ENCODE measurements at regions not wholly inside any gene's neighbourhood (a gene's known extent, or its start where the extent isn't known, plus 50 kb on each side); places are given as distances from the start of the nearest gene placed in this dataset.
"Not testable (repeated sequence)": the region's sequence is repeated elsewhere in the genome, so short reads cannot be mapped to it uniquely, and the experiment has no call there.

- ATAC-seq (no peak), DNase-seq (no peak)
- no peaks in the 10 kb centered on the region for H3K36me3 Mint-ChIP-seq (ENCODE audit: low read depth)
- no peak overlapping the region for H3K4me3 Mint-ChIP-seq
- no peaks in the 10 kb centered on the region for H3K9me3 Mint-ChIP-seq
- H3K4me1 Mint-ChIP-seq (ENCODE audit: low read depth), result peaks cover 22% of the 10 kb centered on the region
- H3K27me3 Mint-ChIP-seq, result no peaks in the 10 kb centered on the region
- no peak for TF ChIP-seq CTCF (IDR thresholded peaks at IDR 0.05)
- CTCF ChIA-PET, result no interaction called here
- POLR2A ChIA-PET, result no interaction called here
- peak overlapping the region; percentile 1 for H3K27ac Mint-ChIP-seq
- intact Hi-C loops (cut with micrococcal nuclease), result no loop called here
Measured at GRCh38 chr6:130629640-130630039, 197.6 kb upstream of the SMLR1 start.

DNA sequence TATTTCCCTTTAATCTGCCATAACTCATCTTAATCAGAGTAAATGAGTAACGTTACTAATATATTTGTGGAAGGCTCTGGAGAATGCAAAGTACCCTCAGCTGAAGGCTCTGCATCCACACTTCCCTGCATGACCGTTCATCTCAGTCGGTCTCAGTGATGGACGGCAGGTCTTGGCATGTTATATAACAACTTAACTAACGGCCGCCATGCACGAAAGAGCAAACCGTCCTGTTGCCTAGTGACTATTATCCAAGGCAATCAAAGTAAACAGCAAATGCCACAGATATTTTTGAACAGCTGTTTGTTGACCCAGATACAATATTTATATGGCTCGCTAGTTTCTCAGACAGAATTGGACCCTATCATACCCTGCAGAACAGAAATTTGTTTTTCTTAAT, 194.9 kb upstream of the SMLR1 start:
- no peak for TF ChIP-seq CTCF (IDR thresholded peaks at IDR 0.05)
- intact Hi-C loops (cut with micrococcal nuclease), result no loop called here
- peaks cover 10% of the 10 kb centered on the region for H3K4me1 Mint-ChIP-seq (ENCODE audit: low read depth)

GRCh38 chr6:130632897-130633296, 194.3 kb upstream of the SMLR1 start:
- no peak overlapping the region for H3K27ac Mint-ChIP-seq

More for the DNA sequence above, 194.9 kb upstream of the SMLR1 start:
- no peaks in the 10 kb centered on the region for H3K36me3 Mint-ChIP-seq (ENCODE audit: low read depth)
- no peaks in the 10 kb centered on the region for H3K27me3 Mint-ChIP-seq
- H3K4me3 Mint-ChIP-seq, result no peak overlapping the region
- H3K9me3 Mint-ChIP-seq, result peaks cover 9% of the 10 kb centered on the region
- POLR2A ChIA-PET, result no interaction called here
- CTCF ChIA-PET, result interaction anchor here (0.8 to 1.1 kb wide), 2 partner anchors 15 to 66 kb away, joined by 3 read pairs; no protein-coding TSS in a partner anchor
- ATAC-seq, result no peak
- no peak for DNase-seq
- no peak overlapping the region for H3K27ac Mint-ChIP-seq

DNA sequence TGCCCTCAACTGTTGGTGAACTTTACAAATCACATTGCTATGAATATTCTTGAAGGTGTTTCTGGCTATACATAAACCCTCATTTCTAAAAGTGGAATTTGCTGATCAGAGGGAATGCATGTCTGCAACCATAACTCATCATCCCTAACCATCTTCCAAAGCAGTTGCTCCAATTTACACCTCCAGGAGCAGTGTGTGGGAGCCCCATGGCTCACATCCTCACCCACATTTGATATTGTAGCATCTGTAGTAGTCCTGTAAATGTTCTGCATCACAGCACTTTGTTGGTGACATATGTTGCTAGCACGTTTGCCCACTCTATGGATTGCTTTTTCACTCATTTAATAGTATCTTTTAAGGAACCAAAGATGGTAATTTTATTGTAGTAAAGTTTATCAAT, 183.8 kb upstream of the SMLR1 start:
- TF ChIP-seq CTCF (IDR thresholded peaks at IDR 0.05), result no peak
- DNase-seq, result no peak
- no peaks in the 10 kb centered on the region for H3K27me3 Mint-ChIP-seq
- H3K4me3 Mint-ChIP-seq, result no peak overlapping the region
- ChIA-PET POLR2A (no interaction called here), CTCF (no interaction called here)
- ATAC-seq, result no peak
- H3K36me3 Mint-ChIP-seq (ENCODE audit: low read depth), result peaks cover 7% of the 10 kb centered on the region
- peaks cover 32% of the 10 kb centered on the region for H3K9me3 Mint-ChIP-seq
- no peak overlapping the region for H3K27ac Mint-ChIP-seq
- intact Hi-C loops (cut with micrococcal nuclease), result no loop called here
- peaks cover 3% of the 10 kb centered on the region for H3K4me1 Mint-ChIP-seq (ENCODE audit: low read depth)

More at GRCh38 chr6:130632897-130633296, 194.3 kb upstream of the SMLR1 start:
- DNase-seq, result no peak
- ChIA-PET CTCF (interaction anchor here (1.1 kb wide), 1 partner anchor 65 kb away, joined by 3 read pairs; no protein-coding TSS in a partner anchor), POLR2A (no interaction called here)
- ATAC-seq, result no peak
- Mint-ChIP-seq H3K36me3 (ENCODE audit: low read depth) (no peaks in the 10 kb centered on the region), H3K27me3 (no peaks in the 10 kb centered on the region), H3K9me3 (peaks cover 9% of the 10 kb centered on the region), H3K4me1 (ENCODE audit: low read depth) (peaks cover 10% of the 10 kb centered on the region), H3K4me3 (no peak overlapping the region)
- no peak for TF ChIP-seq CTCF (IDR thresholded peaks at IDR 0.05)
- intact Hi-C loops (cut with micrococcal nuclease), result no loop called here

DNA sequence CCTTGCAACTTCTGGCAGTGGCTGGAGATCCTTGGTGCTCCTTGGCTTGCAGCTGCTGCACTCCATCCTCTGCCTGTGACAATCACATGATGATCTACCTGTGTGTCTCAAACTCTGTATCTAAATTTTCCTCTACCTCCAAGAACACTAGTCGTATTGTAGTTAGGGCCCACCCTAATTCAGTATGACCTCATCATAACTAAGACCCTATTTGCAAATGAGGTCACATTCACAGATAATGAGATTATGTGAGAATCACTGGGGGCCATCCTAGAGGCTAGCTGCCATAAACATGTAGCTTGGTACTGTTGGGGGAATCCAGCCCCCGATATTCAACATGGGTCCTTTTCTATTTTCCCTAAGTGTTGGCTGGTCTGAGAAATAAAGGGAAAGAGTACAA, 183.0 kb upstream of the SMLR1 start:
- H3K27ac Mint-ChIP-seq, result no peak overlapping the region
- ATAC-seq, result no peak
- peaks cover 3% of the 10 kb centered on the region for H3K4me1 Mint-ChIP-seq (ENCODE audit: low read depth)
- TF ChIP-seq CTCF (IDR thresholded peaks at IDR 0.05), result no peak
- H3K4me3 Mint-ChIP-seq, result no peak overlapping the region
- intact Hi-C loops (cut with micrococcal nuclease), result no loop called here
- POLR2A ChIA-PET, result interaction anchor here (0.6 kb wide), 1 partner anchor 943 kb away, joined by 3 read pairs; no protein-coding TSS in a partner anchor
- DNase-seq, result no peak
- CTCF ChIA-PET, result no interaction called here
- no peaks in the 10 kb centered on the region for H3K27me3 Mint-ChIP-seq
- peaks cover 7% of the 10 kb centered on the region for H3K36me3 Mint-ChIP-seq (ENCODE audit: low read depth)
- peaks cover 26% of the 10 kb centered on the region for H3K9me3 Mint-ChIP-seq

GRCh38 chr6:130644769-130645168, 182.4 kb upstream of the SMLR1 start:
- H3K4me3 Mint-ChIP-seq; H3K27me3 Mint-ChIP-seq; ATAC-seq; H3K4me1 Mint-ChIP-seq (ENCODE audit: low read depth); DNase-seq; intact Hi-C loops (cut with micrococcal nuclease); H3K36me3 Mint-ChIP-seq (ENCODE audit: low read depth); POLR2A ChIA-PET; H3K27ac Mint-ChIP-seq; CTCF ChIA-PET: not testable (repeated sequence)
- H3K9me3 Mint-ChIP-seq, result peaks cover 22% of the 10 kb centered on the region

Measured in activated CD8-positive, alpha-beta T cell treated with anti-CD3 and anti-CD28 coated beads for 36 hours (primary cell).